GM12878 (cell line): ENCODE measurements at regions not wholly inside any gene's neighbourhood (a gene's known extent, or its start where the extent isn't known, plus 50 kb on each side); places are given as distances from the start of the nearest gene placed in this dataset.

ENCODE experiments used
- ATAC-seq: fragments of 200-7000 bp; cut with Tn5 transposase; 3 replicates; pipeline ENCODE4 v1.9.1; 2020; ENCODE audit warnings: mild to moderate bottlenecking, moderate library complexity
- BruUV-seq: library from RNA; stranded (reverse); fragments of 400-500 nt; replicated peaks from 2 replicates; lab custom pipeline; 2021; lab: Mats Ljungman, UMichigan
- CTCF ChIA-PET: fragments of 300-600 bp; sonication (Branson Sonifier 250); formaldehyde crosslinking; extraction: SDS; loops from one replicate; lab custom pipeline; 2021; ENCODE audit warnings: inconsistent platforms; lab: Yijun Ruan, JAX
- POLR2A ChIA-PET: fragments of 350-600 bp; formaldehyde crosslinking; extraction: SDS; loops from one replicate; lab custom pipeline; 2021; ENCODE audit warnings: inconsistent platforms; lab: Charles Lee
- RAD21 ChIA-PET: fragments of 300-600 bp; sonication (Branson Sonifier 250); formaldehyde crosslinking; loops from one replicate; lab custom pipeline; 2023; ENCODE audit warnings: antibody characterized with exemption; ENCODE audit not compliant: unreplicated experiment; lab: Charles Lee
- SMC1A ChIA-PET: fragments of 300-600 bp; sonication (Branson Sonifier 250); formaldehyde crosslinking; loops from one replicate; lab custom pipeline; 2023; ENCODE audit not compliant: unreplicated experiment, uncharacterized antibody; lab: Charles Lee
- DNase-seq: peaks from one replicate; pipeline ENCODE4 v3.0.0-alpha.2; 2011; ENCODE audit warnings: low read depth, low spot score
- FAIRE-seq: peaks from 3 replicates; lab custom pipeline; 2011; peaks lifted over from hg19 to GRCh38; lab: Jason Lieb, UNC
- H2AFZ ChIP-seq: 2 replicates; pipeline ENCODE4 v1.6.0; 2011; ENCODE audit warnings: low read depth, low read length, control low read depth; ENCODE audit not compliant: control insufficient read depth
- H3K27ac ChIP-seq: 2 replicates; pipeline ENCODE4 v1.5.1; 2011; ENCODE audit warnings: control low read depth; ENCODE audit not compliant: control insufficient read depth, insufficient read depth
- H3K27me3 ChIP-seq, 2 experiments: replicated peaks in 1 of 2; 2 replicates each; pipeline versions ENCODE4 v1.6.0 to v1.6.1; 2011; ENCODE audit warnings: low read length in 1 of 2; ENCODE audit not compliant: control insufficient read depth in 2 of 2, insufficient read depth in 2 of 2
- H3K36me3 ChIP-seq, 2 experiments: 2 replicates each; pipeline ENCODE4 v1.5.1; 2011; ENCODE audit warnings: low read length in 1 of 2; ENCODE audit not compliant: control insufficient read depth in 2 of 2, insufficient read depth in 2 of 2
- H3K4me1 ChIP-seq: 2 replicates; pipeline ENCODE4 v1.6.1; 2011; ENCODE audit warnings: mild to moderate bottlenecking, low read length, moderate library complexity, mixed read lengths; ENCODE audit not compliant: control insufficient read depth, insufficient read depth
- H3K4me2 ChIP-seq: 2 replicates; pipeline ENCODE4 v1.6.0; 2011; ENCODE audit warnings: control low read depth; ENCODE audit not compliant: control insufficient read depth, insufficient read depth
- H3K4me3 ChIP-seq: fragments of 200-600 bp; sonication (generic); 2 replicates; pipeline ENCODE4 v1.5.1; 2016
- H3K79me2 ChIP-seq: 2 replicates; pipeline ENCODE4 v1.6.0; 2011; ENCODE audit warnings: low read length; ENCODE audit not compliant: control insufficient read depth, insufficient read depth
- H3K9ac ChIP-seq: 2 replicates; pipeline ENCODE4 v1.8.0; 2011; ENCODE audit warnings: low read length, control low read depth, mixed read lengths; ENCODE audit not compliant: control insufficient read depth, insufficient read depth
- H3K9me3 ChIP-seq: replicated peaks from 3 replicates; pipeline ENCODE4 v1.5.1; 2011; ENCODE audit warnings: mild to moderate bottlenecking, low read length; ENCODE audit not compliant: control insufficient read depth, insufficient read depth
- H4K20me1 ChIP-seq: 2 replicates; pipeline ENCODE4 v1.6.0; 2011; ENCODE audit not compliant: control insufficient read depth, insufficient read depth
- BACH1 ChIP-seq: fragments of 450-650 bp; IDR thresholded peaks from 2 replicates; pipeline ENCODE4 v1.6.1; 2017; ENCODE audit warnings: mild to moderate bottlenecking, borderline replicate concordance
- BMI1 ChIP-seq: fragments of 450-650 bp; IDR thresholded peaks from 2 replicates; pipeline ENCODE4 v1.6.1; 2016; ENCODE audit warnings: mild to moderate bottlenecking, moderate library complexity, borderline replicate concordance
- CBFB ChIP-seq: IDR thresholded peaks from 2 replicates; pipeline ENCODE4 v1.6.1; 2016; ENCODE audit warnings: antibody characterized with exemption, low read depth
- FOXK2 ChIP-seq: fragments of 450-650 bp; IDR thresholded peaks from 2 replicates; pipeline ENCODE4 v1.6.1; 2017; ENCODE audit warnings: mild to moderate bottlenecking, moderate library complexity
- HDGF ChIP-seq: fragments of 450-650 bp; IDR thresholded peaks from 2 replicates; pipeline ENCODE4 v1.6.1; 2016; ENCODE audit warnings: antibody characterized with exemption
- HSF1 ChIP-seq: fragments of 150-350 bp; IDR thresholded peaks from 2 replicates; pipeline ENCODE4 v1.6.1; 2014; ENCODE audit warnings: mild to moderate bottlenecking, low read depth, low read length
- IKZF2 ChIP-seq, 2 experiments: fragments of 450-650 bp; IDR thresholded peaks; 2 replicates each; pipeline ENCODE4 v1.6.1; 2017; ENCODE audit warnings: mild to moderate bottlenecking in 2 of 2, moderate library complexity in 2 of 2
- MEF2B ChIP-seq: fragments of 450-650 bp; IDR thresholded peaks from 2 replicates; pipeline ENCODE4 v1.6.1; 2018; ENCODE audit warnings: mild to moderate bottlenecking, moderate library complexity; ENCODE audit not compliant: partially characterized antibody, poor library complexity, severe bottlenecking
- MTA3 ChIP-seq: IDR thresholded peaks from 2 replicates; pipeline ENCODE4 v1.6.1; 2012; ENCODE audit warnings: low read length, inconsistent platforms, borderline replicate concordance
- MYC ChIP-seq: IDR thresholded peaks from 2 replicates; pipeline ENCODE4 v1.6.1; 2011; ENCODE audit warnings: mild to moderate bottlenecking, low read length, moderate library complexity, inconsistent platforms; ENCODE audit not compliant: insufficient read depth, insufficient replicate concordance, insufficient read length, severe bottlenecking
- NBN ChIP-seq: fragments of 450-650 bp; IDR thresholded peaks from 2 replicates; pipeline ENCODE4 v1.6.1; 2016
- POLR2AphosphoS5 ChIP-seq: IDR thresholded peaks from 2 replicates; pipeline ENCODE4 v1.6.1; 2011; ENCODE audit warnings: mild to moderate bottlenecking, low read length, inconsistent platforms
- SMAD1 ChIP-seq: fragments of 450-650 bp; IDR thresholded peaks from 2 replicates; pipeline ENCODE4 v1.6.1; 2018; ENCODE audit warnings: mild to moderate bottlenecking, low read depth; ENCODE audit not compliant: partially characterized antibody
- SP1 ChIP-seq: IDR thresholded peaks from one replicate; pipeline ENCODE4 v1.6.1; 2011; ENCODE audit warnings: low read depth, low read length
- USF2 ChIP-seq: IDR thresholded peaks from 2 replicates; pipeline ENCODE4 v1.6.1; 2011; ENCODE audit warnings: low read depth, low read length, improper control_type of control experiment, borderline replicate concordance
- WGBS: methylation state at CpG from one replicate; pipeline ENCODE4 v1.1.6; 2016; ENCODE audit warnings: low lambda C conversion rate; ENCODE audit not compliant: insufficient replicate concordance, insufficient coverage; ENCODE audit errors: missing lambda C conversion rate; 5-methylcytosine and 5-hydroxymethylcytosine counted together
- in situ Hi-C: fragments of 300-500 bp; cut with MboI; formaldehyde crosslinking; loops from 9 replicates; pipeline ENCODE4 v1.14.3; 2018; ENCODE audit warnings: mixed read lengths
- intact Hi-C: fragments of 100-400 bp; cut with micrococcal nuclease; formaldehyde crosslinking; loops from one replicate; pipeline ENCODE4 v1.14.2; 2022; ENCODE audit not compliant: unreplicated experiment

- H3K4me1 ChIP-seq = no peaks in the 10 kb centered on the region
- RAD21 ChIA-PET = no interaction called here
- no peaks in the 10 kb centered on the region for H3K9me3 ChIP-seq
- no peak for ATAC-seq
- SMC1A ChIA-PET = no interaction called here
- DNase-seq = no peak
- no peaks in the 10 kb centered on the region for H4K20me1 ChIP-seq
- no peaks in the 10 kb centered on the region; a peak in 1 of 4 replicates for H3K27me3 ChIP-seq
- TF ChIP-seq NBN (no peak), BMI1 (no peak), POLR2AphosphoS5 (no peak), IKZF2 (IDR thresholded peaks at IDR 0.05) (no peak), SP1 (no peak), MTA3 (no peak), CBFB (no peak), SMAD1 (no peak), MYC (no peak), BACH1 (no peak), FOXK2 (no peak), USF2 (no peak), HSF1 (no peak), HDGF (no peak), MEF2B (no peak)
- no peak overlapping the region for H2AFZ ChIP-seq
- no peaks in the 10 kb centered on the region for H3K79me2 ChIP-seq
- no peak overlapping the region for H3K9ac ChIP-seq
- in situ Hi-C loops (no loop called here), intact Hi-C loops (no loop called here)
- H3K4me3 ChIP-seq = no peak overlapping the region
- FAIRE-seq = no peak
- H3K36me3 ChIP-seq = no peaks in the 10 kb centered on the region
- CTCF ChIA-PET = no interaction called here
- H3K27ac ChIP-seq = no peak overlapping the region
- 20% methylated on average over 4 of the region's 4 CpGs for WGBS
- POLR2A ChIA-PET = no interaction called here
- no TSS peak for BruUV-seq
- no peak overlapping the region for H3K4me2 ChIP-seq
Observed at GRCh38 chr22:27393371-27393770, 408.2 kb downstream of the MN1 start.
